HepG2 (cell line): ENCODE measurements at regions not wholly inside any gene's neighbourhood (a gene's known extent, or its start where the extent isn't known, plus 50 kb on each side); places are given as distances from the start of the nearest gene placed in this dataset.

Experiments
- ATAC-seq: fragments of 200-7000 bp; cut with Tn5 transposase; 3 replicates; pipeline ENCODE4 v1.9.1; 2020; ENCODE audit warnings: mild to moderate bottlenecking, moderate library complexity
- BruUV-seq: library from RNA; stranded (reverse); fragments of 400-500 nt; replicated peaks from 2 replicates; lab custom pipeline; 2021; lab: Mats Ljungman, UMichigan
- CTCF ChIA-PET: fragments of 300-600 bp; formaldehyde crosslinking; extraction: SDS; loops from one replicate; lab custom pipeline; 2021; ENCODE audit warnings: low total read pairs, inconsistent platforms, low intra/inter-chr PET ratio; lab: Yijun Ruan, JAX
- POLR2A ChIA-PET: fragments of 350-600 bp; sonication (Branson Sonifier 250); formaldehyde crosslinking; loops from one replicate; lab custom pipeline; 2020; ENCODE audit warnings: antibody characterized with exemption, inconsistent platforms; lab: Yijun Ruan, JAX
- DNase-seq: peaks from one replicate; pipeline ENCODE4 v3.0.0-alpha.2; 2015; ENCODE audit warnings: low spot score
- FAIRE-seq: peaks from 3 replicates; lab custom pipeline; 2011; peaks lifted over from hg19 to GRCh38; lab: Jason Lieb, UNC
- H2AFZ ChIP-seq: one replicate; pipeline ENCODE4 v1.6.1; 2011; ENCODE audit warnings: low read length, inconsistent platforms
- H3K27ac ChIP-seq: fragments of 300-600 bp; 3 replicates; pipeline ENCODE4 v1.8.0; 2011; ENCODE audit warnings: mixed run types, mild to moderate bottlenecking, mixed read lengths, low read length, inconsistent platforms; ENCODE audit not compliant: insufficient read depth; ENCODE audit errors: extremely low read length
- H3K27me3 ChIP-seq, 2 experiments: fragments of 200-600 bp in 1 of 2; 2 replicates in 1 of 2; 3 replicates in 1 of 2; pipeline versions ENCODE4 v1.6.0 to v1.8.0; 2011; ENCODE audit warnings: low read length in 2 of 2, mild to moderate bottlenecking in 2 of 2, moderate library complexity in 2 of 2, inconsistent platforms in 1 of 2; ENCODE audit not compliant: insufficient read depth in 2 of 2, control insufficient read depth in 1 of 2
- H3K36me3 ChIP-seq, 2 experiments: fragments of 200-600 bp in 1 of 2; replicated peaks in 1 of 2; 2 replicates in 1 of 2; 3 replicates in 1 of 2; pipeline versions ENCODE4 v1.5.1 to v1.8.0; 2011; ENCODE audit warnings: low read length in 2 of 2, inconsistent platforms in 1 of 2; ENCODE audit not compliant: insufficient read depth in 2 of 2, control insufficient read depth in 1 of 2
- H3K4me1 ChIP-seq: 2 replicates; pipeline ENCODE4 v1.5.1; 2012; ENCODE audit warnings: low read length, inconsistent platforms; ENCODE audit not compliant: insufficient read depth
- H3K4me2 ChIP-seq: 2 replicates; pipeline ENCODE4 v1.6.0; 2011; ENCODE audit warnings: low read depth, low read length, inconsistent platforms
- H3K4me3 ChIP-seq, 3 experiments: fragments of 200-600 bp in 1 of 3; sonication (generic), shearing (Covaris generic) in 1 of 3; replicated peaks in 1 of 3; 2 replicates each; pipeline ENCODE4 v1.5.1; 2011 to 2016; ENCODE audit warnings: low read length in 3 of 3, inconsistent platforms in 2 of 3, low read depth in 2 of 3, mild to moderate bottlenecking in 2 of 3, control low read depth in 1 of 3, mixed read lengths in 1 of 3; ENCODE audit not compliant: insufficient read depth in 1 of 3
- H3K79me2 ChIP-seq: one replicate; pipeline ENCODE4 v1.6.1; 2011; ENCODE audit warnings: low read length, inconsistent platforms; ENCODE audit not compliant: insufficient read depth
- H3K9ac ChIP-seq: 2 replicates; pipeline ENCODE4 v1.6.0; 2011; ENCODE audit warnings: mild to moderate bottlenecking, low read depth, low read length, inconsistent platforms; ENCODE audit not compliant: insufficient read depth
- H3K9me3 ChIP-seq: 2 replicates; pipeline ENCODE4 v1.5.1; 2012; ENCODE audit warnings: mild to moderate bottlenecking, low read length
- H4K20me1 ChIP-seq: 2 replicates; pipeline ENCODE4 v1.6.0; 2011; ENCODE audit warnings: inconsistent platforms, mild to moderate bottlenecking, low read length, moderate library complexity; ENCODE audit not compliant: insufficient read depth
- BCL6 ChIP-seq: IDR thresholded peaks from 2 replicates; pipeline ENCODE4 v1.6.1; 2016; ENCODE audit warnings: missing genetic modification reagents, missing compliant biosample characterization
- CBX5 ChIP-seq: sonication (generic); formaldehyde crosslinking; IDR thresholded peaks from 2 replicates; pipeline ENCODE4 v1.4.0; 2020; ENCODE audit warnings: missing genetic modification reagents, borderline replicate concordance
- DR1 ChIP-seq: sonication (generic); formaldehyde crosslinking; IDR thresholded peaks from 2 replicates; pipeline ENCODE4 v1.8.0; 2021; ENCODE audit warnings: mild to moderate bottlenecking, missing genetic modification reagents, inconsistent platforms
- HIVEP1 ChIP-seq: sonication (generic); formaldehyde crosslinking; IDR thresholded peaks from 2 replicates; pipeline ENCODE4 v1.4.0; 2020; ENCODE audit warnings: mild to moderate bottlenecking, missing genetic modification reagents
- HNRNPH1 ChIP-seq: fragments of 200-400 bp; formaldehyde crosslinking; optimal IDR thresholded peaks from 2 replicates; pipeline ENCODE3; 2017; ENCODE audit warnings: mild to moderate bottlenecking, low read depth, low read length
- NKX3-1 ChIP-seq: sonication (generic); formaldehyde crosslinking; IDR thresholded peaks from 2 replicates; pipeline ENCODE4 v1.5.0; 2020; ENCODE audit warnings: missing genetic modification reagents
- PHF8 ChIP-seq: sonication (generic); formaldehyde crosslinking; IDR thresholded peaks from 2 replicates; pipeline ENCODE4 v1.5.0; 2020; ENCODE audit warnings: missing genetic modification reagents
- RBM22 ChIP-seq: fragments of 200-400 bp; formaldehyde crosslinking; optimal IDR thresholded peaks from 2 replicates; pipeline ENCODE3; 2017; ENCODE audit warnings: mild to moderate bottlenecking, low read length, moderate library complexity
- SMC3 ChIP-seq: IDR thresholded peaks from 2 replicates; pipeline ENCODE4 v1.6.1; 2011; ENCODE audit warnings: low read length, improper control_type of control experiment
- ZFY ChIP-seq: sonication (generic); formaldehyde crosslinking; IDR thresholded peaks from 2 replicates; pipeline ENCODE4 v1.4.0; 2020; ENCODE audit warnings: missing genetic modification reagents
- ZHX1 ChIP-seq: sonication (generic); formaldehyde crosslinking; IDR thresholded peaks from 2 replicates; pipeline ENCODE4 v1.8.1; 2022; ENCODE audit warnings: low read depth, mild to moderate bottlenecking, missing genetic modification reagents
- ZNF12 ChIP-seq: sonication (generic); formaldehyde crosslinking; IDR thresholded peaks from 2 replicates; pipeline ENCODE4 v1.5.0; 2020; ENCODE audit warnings: missing genetic modification reagents
- ZNF251 ChIP-seq: sonication (generic); formaldehyde crosslinking; IDR thresholded peaks from 2 replicates; pipeline ENCODE4 v1.9.0; 2021; ENCODE audit warnings: mild to moderate bottlenecking, missing genetic modification reagents
- ZNF354B ChIP-seq: sonication (generic); formaldehyde crosslinking; IDR thresholded peaks from 2 replicates; pipeline ENCODE4 v1.8.0; 2022; ENCODE audit warnings: mild to moderate bottlenecking, missing genetic modification reagents
- ZNF414 ChIP-seq: sonication (generic); formaldehyde crosslinking; IDR thresholded peaks from 2 replicates; pipeline ENCODE4 v1.5.0; 2020; ENCODE audit warnings: missing genetic modification reagents
- ZNF496 ChIP-seq: sonication (generic); formaldehyde crosslinking; IDR thresholded peaks from 2 replicates; pipeline ENCODE4 v1.8.1; 2023; ENCODE audit warnings: mild to moderate bottlenecking, moderate library complexity, missing genetic modification reagents; ENCODE audit not compliant: insufficient replicate concordance
- ZNF570 ChIP-seq: sonication (generic); formaldehyde crosslinking; IDR thresholded peaks from 2 replicates; pipeline ENCODE4 v1.4.0; 2020; ENCODE audit warnings: mild to moderate bottlenecking, missing genetic modification reagents, borderline replicate concordance
- ZNF572 ChIP-seq: sonication (generic); formaldehyde crosslinking; IDR thresholded peaks from 2 replicates; pipeline ENCODE4 v1.5.1; 2020; ENCODE audit warnings: mild to moderate bottlenecking, missing genetic modification reagents
- ZNF660 ChIP-seq: sonication (generic); formaldehyde crosslinking; IDR thresholded peaks from 2 replicates; pipeline ENCODE4 v1.5.1; 2020; ENCODE audit warnings: mild to moderate bottlenecking, low read depth, missing genetic modification reagents, borderline replicate concordance
- ZNF691 ChIP-seq: sonication (generic); formaldehyde crosslinking; IDR thresholded peaks from 2 replicates; pipeline ENCODE4 v1.4.0; 2020; ENCODE audit warnings: missing genetic modification reagents, low read depth, mild to moderate bottlenecking, borderline replicate concordance
- ZNF746 ChIP-seq: sonication (generic); formaldehyde crosslinking; IDR thresholded peaks from 2 replicates; pipeline ENCODE4 v1.8.0; 2022; ENCODE audit warnings: mild to moderate bottlenecking, missing genetic modification reagents
- ZNF790 ChIP-seq: sonication (generic); formaldehyde crosslinking; IDR thresholded peaks from 2 replicates; pipeline ENCODE4 v1.8.0; 2022; ENCODE audit warnings: missing genetic modification reagents, mild to moderate bottlenecking, borderline replicate concordance
- WGBS: methylation state at CpG from one replicate; pipeline ENCODE4 v1.1.6; 2017; ENCODE audit warnings: low lambda C conversion rate; 5-methylcytosine and 5-hydroxymethylcytosine counted together
- in situ Hi-C: cut with HindIII; loops from 2 replicates; pipeline ENCODE4 v1.10.0; 2017; ENCODE audit warnings: low pct_unique_long_range_greater_than_20kb; ENCODE audit not compliant: extremely low pct_ligation_motif_present
- intact Hi-C: fragments of 100-400 bp; cut with micrococcal nuclease; formaldehyde crosslinking; loops from one replicate; pipeline ENCODE4 v1.10.0; 2022; ENCODE audit not compliant: unreplicated experiment

- no peak for TF ChIP-seq ZHX1 (CRISPR knock-in tag)
- TF ChIP-seq SMC3: no peak
- no peak for TF ChIP-seq NKX3-1 (CRISPR knock-in tag)
- TF ChIP-seq ZNF790 (CRISPR knock-in tag): no peak
- no peak for TF ChIP-seq ZNF251
- TF ChIP-seq ZNF354B: no peak
- TF ChIP-seq BCL6 (CRISPR knock-in tag): no peak
- TF ChIP-seq ZNF691: no peak
- no peak for TF ChIP-seq HNRNPH1
- TF ChIP-seq ZFY (CRISPR knock-in tag): no peak
- TF ChIP-seq ZNF746 (CRISPR knock-in tag): no peak
- TF ChIP-seq RBM22: no peak
- TF ChIP-seq, all 625 proteins: peak for 0
These were observed 513.9 kb upstream of the RGMB start (continued) for GRCh38 chr5:98259595-98259994.

GRCh38 chr5:98263084-98263483, 510.4 kb upstream of the RGMB start:
- Histone ChIP-seq H4K20me1 (no peaks in the 10 kb centered on the region), H3K36me3 (no peaks in the 10 kb centered on the region), H3K4me2 (no peak overlapping the region), H3K79me2 (no peaks in the 10 kb centered on the region), H3K9me3 (no peaks in the 10 kb centered on the region), H3K27ac (no peak overlapping the region), H3K27me3 (no peaks in the 10 kb centered on the region), H3K9ac (no peak overlapping the region), H3K4me1 (no peaks in the 10 kb centered on the region), H3K4me3 (no peak overlapping the region), H2AFZ (no peak overlapping the region)
- no TSS peak for BruUV-seq
- no peak for ATAC-seq
- in situ Hi-C loops (no loop called here), intact Hi-C loops (no loop called here)
- CTCF ChIA-PET: no interaction called here
- FAIRE-seq: no peak
- WGBS: 0% methylated on average over 2 of the region's 2 CpGs
- POLR2A ChIA-PET: no interaction called here
- DNase-seq: no peak
- TF ChIP-seq ZNF570 (CRISPR knock-in tag) (no peak), CBX5 (no peak), ZNF12 (CRISPR knock-in tag) (no peak), ZNF414 (CRISPR knock-in tag) (no peak), ZNF496 (no peak), ZNF572 (CRISPR knock-in tag) (no peak), DR1 (CRISPR knock-in tag) (no peak), ZNF660 (no peak), HIVEP1 (CRISPR knock-in tag) (no peak), PHF8 (no peak)
